ENCODE measurements at regions not wholly inside any gene's neighbourhood (a gene's known extent, or its start where the extent isn't known, plus 50 kb on each side); places are given as distances from the start of the nearest gene placed in this dataset.
"Not testable (repeated sequence)": the region's sequence is repeated elsewhere in the genome, so short reads cannot be mapped to it uniquely, and the experiment has no call there.

DNA sequence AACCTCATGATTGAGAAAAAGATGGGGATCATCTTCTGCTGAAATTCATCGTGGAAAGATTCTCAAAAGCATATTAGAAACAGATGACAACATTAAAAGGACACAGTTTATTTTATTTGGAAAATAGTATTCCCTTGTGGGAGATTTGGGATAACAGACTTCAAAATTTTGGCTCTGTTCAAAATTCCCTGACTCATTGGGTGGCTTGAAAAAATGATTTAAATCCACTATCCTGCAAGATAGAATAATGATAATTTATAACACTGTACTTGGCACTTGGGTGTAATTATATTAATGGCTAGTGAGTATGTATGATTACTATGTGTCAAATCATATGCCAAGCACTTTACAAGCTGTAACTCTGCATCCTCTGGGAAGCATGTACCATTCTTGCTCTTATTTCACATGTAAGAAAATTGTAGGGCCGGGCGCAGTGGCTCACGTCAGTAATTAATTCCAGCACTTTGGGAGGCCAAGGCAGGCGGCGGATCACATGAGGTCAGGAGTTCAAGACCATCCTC, 128.8 kb downstream of the LMNTD1 start:
- DNase-seq (ENCODE audit: low read depth in 2 of 2) = no peak

DNA sequence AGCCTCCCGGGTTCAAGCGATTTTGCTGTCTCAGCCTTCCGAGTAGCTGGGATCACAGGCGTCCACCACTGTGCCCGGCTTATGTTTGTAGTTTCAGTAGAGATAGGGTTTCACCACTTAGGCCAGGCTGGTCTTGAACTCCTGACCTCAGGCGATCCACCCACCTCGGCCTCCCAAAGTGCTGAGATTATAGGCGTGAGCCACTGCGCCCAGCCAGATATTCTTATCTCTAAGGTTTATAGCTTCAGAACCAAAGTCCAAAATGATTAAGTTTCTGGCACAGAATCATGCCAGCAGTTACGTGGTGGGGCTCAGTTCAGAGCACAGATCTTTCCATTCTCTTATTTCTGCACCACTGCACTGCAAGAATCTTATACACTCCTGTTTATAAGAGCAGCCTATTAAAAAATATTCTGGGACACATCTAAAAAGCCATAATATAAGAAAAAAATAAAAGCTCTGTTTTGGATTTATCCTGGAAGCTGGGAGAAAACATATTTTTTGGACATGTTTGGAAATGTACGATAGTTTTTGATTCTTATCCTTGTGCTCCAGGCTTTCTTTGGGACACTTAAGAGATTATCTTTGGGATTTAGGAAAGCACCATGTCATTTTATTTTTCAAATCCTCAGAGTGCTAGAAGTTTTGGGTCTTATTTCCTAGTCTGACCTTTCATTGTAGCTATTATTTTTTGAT, 129.6 kb downstream of the LMNTD1 start:
- no peak for DNase-seq (ENCODE audit: low read depth in 2 of 2)

DNA sequence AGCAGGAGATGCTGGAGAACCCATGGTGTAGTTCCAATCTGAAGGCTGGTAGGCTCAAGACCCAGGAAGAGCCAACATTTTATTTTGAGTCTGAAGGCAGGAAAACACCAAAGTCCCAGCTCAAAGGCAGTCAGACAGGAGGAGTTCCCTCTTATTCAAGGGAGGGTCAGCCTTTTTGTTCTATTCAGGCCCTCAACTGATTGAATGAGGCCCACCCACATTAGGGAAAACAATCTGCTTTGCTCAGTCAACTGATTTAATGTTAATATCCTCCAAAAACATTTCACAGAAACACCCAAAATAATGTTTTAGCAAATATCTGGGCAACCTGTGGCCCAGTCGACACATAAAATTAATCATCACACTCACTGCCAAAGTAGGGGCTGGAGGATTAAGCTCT, 130.8 kb downstream of the LMNTD1 start:
- no peak for DNase-seq (ENCODE audit: low read depth in 2 of 2)

DNA sequence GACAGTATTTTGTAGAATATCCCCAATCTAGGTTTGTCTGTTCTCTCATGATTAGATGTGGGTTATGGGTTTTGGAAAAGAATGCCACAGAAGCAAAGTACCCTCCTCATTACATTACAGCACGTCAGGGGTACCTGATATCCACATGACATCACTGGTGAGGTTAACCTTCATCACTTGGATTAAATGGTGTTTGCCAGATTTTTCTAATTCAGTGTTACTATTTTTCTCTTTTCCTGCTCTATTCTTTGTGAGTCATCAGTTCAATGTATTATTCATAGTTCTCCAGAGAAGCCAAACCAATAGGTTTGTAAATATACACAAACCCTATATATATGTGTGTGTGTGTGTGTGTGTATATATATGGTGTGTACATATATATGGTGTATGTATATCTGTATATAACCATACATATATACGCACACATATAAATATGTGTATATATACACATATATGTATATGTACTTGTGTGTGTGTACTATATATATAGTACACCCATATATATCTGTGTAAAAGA, 131.4 kb downstream of the LMNTD1 start:
- no peak for DNase-seq (ENCODE audit: low read depth in 2 of 2)

DNA sequence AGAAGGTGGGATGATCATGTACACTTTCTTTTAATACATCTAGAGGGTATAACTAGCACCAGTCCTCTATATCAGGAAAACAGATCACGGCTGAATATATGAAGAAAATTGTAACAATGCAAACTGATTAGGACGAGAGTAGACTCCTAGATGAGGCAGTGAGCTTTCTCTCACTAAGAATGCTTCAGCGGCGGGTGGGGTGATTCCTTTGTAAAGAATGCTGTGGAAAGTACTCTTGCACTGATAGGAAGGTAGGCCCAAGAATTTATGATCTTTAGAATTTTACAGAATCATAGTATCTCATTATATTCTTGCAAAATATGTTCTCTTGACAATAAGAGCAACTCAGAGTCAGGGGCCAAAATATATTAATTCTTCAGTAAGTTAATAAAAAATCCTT, 133.0 kb downstream of the LMNTD1 start:
- DNase-seq (ENCODE audit: low read depth in 2 of 2) = no peak

DNA sequence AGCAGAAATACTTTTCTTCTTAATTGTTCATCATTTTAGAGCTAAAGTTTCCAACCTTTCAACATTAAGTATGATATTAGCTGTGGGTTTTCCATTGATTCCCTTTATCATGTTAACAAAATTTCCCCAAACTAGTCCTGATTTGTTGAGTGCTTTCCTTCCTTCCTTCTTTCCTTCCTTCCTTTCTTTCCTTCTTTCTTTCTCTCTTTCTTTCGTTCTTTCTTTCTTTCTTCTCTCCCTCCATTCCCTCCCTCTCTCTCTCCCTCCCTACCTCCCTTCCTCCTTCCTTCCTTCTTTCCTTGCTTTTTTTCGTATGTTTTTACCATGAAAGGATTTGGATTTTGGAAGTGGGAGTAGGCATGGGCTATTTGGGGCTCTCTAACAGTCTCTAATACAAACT, 133.5 kb downstream of the LMNTD1 start:
- DNase-seq (ENCODE audit: low read depth in 2 of 2) = no peak

DNA sequence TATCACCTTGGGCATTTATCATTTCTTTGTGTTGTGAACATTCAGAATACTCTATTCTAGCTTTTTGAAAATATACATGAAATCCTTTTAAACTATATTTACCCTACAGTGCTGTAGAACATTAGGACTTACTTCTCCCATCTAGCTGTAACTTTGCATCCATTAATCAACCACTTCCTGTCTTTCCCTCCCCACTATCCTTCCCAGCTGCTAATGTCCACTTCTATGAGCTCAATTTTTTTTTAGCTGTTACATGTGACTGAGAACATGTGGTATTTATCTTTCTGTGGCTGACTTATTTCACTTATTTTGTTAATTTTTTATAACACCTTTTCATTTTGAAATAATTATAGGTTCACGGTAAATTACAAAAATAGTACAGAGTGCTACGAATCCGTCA, 136.0 kb downstream of the LMNTD1 start:
- no peak for DNase-seq (ENCODE audit: low read depth in 2 of 2)

DNA sequence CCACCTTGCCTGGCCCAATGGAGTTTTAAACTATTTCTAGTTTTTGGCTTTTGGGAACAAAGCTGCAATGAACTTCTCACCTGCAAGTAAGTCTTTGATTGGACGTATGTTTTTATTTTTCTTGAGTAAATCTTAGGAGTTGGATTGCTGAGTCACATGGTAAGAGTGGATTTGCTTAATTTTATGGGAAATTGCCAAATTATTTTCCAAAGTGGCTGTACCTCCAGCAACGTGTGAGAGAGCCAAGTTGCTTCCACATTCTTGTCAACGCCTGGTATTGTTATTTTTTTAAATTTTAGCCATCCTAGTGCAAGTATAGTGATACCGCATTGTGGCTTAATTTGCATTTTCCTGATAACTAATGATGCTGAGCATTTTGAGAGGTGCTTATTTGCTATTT, 136.6 kb downstream of the LMNTD1 start:
- no peak for DNase-seq (ENCODE audit: low read depth in 2 of 2)

DNA sequence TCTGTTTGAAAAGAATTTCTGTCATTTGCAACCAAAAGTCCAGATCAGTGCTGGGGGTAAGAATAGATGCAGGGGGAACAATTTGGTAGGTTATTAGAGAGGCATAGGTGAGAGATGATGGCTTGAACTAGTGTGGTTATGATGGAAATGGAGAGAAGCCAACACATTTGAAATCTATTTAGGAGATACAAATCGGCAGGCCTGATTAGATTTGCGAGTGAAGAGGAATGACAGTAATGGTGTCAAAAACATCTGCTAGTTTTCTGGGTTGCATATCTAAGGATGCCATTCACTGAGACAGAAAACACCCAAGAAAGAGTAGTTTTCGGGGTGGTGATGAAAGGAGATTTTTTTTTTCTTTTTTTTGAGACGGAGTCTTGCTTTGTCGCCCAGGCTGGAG, 138.1 kb downstream of the LMNTD1 start:
- no peak for DNase-seq (ENCODE audit: low read depth in 2 of 2)

DNA sequence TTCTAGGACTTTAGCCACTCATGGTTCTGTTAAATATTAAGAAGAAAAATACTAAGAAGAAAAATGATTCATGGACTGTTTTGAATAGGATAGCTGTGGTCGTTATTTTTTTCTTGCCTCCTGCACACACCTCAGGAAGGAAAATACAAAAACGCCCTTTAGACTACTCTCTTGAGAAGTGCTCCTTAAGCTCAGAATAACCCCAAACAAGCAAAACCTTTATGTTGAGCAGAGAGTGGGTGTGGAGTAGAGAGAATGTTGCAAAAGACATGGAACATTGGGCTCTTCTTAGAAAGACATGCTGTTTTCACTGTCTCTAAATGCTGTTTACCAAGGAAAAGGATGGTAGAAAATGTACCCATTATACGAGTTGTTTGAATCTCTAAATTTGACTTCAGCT, 140.3 kb downstream of the LMNTD1 start:
- DNase-seq (ENCODE audit: low read depth in 2 of 2) = no peak

DNA sequence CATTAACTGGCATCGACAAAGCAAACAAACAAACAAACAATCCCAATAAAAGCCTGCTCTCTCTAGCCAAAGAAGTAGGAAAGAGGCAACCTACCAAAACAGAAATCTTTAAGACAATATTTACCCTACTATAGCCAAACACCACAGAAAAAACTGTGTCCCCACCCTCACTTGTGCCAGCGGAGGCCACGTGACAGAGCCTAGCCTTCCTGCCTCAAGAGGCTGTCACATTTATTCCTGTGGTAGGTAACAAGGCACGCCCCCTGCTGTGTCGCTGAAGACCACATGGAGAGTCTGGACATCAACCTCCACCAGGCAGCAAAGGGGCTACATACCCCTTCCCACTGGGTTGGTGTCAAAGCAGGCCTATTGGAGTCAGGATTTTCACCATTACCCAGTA, 148.1 kb downstream of the LMNTD1 start:
- no peak for DNase-seq (ENCODE audit: low read depth in 2 of 2)

DNA sequence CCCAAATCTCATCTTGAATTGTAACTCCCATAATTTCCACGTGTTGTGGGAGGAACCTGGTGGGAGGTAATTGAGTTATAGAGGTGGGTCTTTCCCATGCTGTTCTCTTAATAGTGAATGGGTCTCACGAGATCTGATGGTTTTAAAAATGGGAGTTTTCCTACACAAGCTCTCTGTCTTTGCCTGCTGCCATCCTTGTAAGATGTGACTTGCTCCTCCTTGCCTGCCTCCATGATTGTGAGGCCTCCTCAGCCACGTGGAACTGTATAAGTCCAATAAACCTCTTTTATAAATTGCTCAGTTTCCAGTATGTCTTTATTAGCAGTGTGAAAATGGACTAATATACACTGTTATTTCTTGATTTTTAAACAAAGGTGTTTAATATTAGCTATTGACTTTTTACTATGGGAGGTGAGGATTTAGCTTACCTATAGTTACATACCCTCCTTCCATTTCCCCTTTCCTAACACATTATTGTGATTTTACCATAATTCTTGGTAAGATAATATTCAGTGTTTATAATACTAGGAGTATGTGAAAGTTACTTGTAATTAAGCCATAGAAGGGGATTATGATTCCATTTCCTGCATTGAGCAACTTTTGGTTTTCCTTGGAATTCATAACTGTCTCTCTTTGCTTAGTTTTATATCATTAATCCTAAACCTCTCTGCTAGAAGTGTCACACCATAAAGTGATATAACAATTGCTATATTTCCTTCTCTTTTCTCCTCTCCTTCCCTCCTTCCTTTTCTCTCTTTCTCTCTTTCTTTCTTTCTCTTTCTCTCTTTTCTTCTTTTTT, 151.0 kb upstream of the KRAS start:
- DNase-seq (ENCODE audit: low read depth in 2 of 2) = no peak

DNA sequence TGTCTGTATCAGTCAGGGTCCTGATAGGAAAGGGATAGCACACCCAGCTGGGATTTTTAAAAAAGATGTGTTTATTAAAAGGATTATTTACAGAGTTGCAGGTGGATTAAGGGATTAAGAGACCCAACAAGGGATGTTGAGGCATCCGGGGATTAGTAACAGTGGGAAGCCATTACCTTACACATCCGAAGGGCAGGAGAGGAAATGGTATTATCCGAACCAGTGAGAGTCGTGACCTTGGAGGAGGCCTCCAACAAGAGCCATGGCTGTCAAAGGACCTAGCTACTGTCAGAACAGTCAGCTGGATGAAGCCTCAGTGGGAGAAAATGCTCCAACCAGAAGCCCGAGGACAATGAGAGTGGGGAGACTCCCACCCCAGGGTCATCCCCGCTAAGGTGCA, 146.3 kb upstream of the KRAS start:
- DNase-seq (ENCODE audit: low read depth in 2 of 2) = no peak

DNA sequence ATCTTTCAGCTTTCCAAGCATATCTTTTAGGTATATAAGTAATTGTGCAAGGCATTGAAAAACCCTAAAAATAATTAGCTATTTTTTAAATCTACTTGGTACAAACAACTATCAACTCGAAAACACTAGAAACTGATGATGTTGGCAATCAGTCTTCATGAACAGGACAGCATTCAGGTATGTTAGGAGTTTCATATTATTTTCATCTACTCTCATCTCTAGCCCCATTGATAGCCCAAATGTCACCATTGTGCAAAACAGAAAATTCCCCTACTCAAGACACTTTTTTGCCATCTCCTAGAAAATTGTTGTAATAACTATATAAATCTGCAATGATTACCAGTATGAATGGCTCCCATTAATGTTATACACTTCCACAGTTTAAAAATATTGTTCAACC, 144.5 kb upstream of the KRAS start:
- no peak for DNase-seq (ENCODE audit: low read depth in 2 of 2)

DNA sequence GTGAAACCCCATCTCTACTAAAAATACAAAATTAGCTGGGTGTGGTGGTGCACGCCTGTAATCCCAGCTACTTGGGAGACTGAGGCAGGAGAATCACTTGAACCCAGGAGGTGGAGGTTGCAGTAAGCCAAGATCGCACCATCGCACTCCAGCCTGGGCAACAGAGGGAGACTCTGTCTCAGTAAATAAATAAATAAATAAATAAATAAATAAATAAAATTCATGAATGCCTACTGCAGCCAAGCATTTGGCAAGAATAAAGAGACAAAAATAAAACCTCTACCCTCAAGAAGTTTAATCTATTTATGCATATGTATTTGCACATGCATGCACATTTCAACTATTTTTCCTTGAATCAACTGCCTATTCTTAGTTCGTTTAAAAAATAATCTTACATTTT, 144.0 kb upstream of the KRAS start:
- DNase-seq (ENCODE audit: low read depth in 2 of 2) = not testable (repeated sequence)

DNA sequence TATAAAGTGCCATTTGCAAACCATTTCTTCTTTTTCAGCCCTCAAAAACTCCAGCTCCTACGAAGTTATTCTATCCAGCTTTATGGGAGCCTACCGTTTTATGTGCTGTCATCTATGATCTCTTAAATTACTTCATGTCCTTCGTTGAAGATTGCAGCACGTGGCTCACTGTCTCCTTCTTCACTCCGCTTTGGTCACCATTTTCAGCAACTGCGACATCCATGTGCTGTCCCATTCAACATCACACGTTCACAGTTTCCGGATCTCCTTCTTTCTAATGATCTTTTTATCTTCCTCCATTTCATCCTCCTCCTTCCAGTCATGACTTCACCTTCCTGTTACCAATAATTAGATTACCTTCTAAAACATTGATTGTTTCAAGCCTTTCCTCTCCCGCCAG, 143.3 kb upstream of the KRAS start:
- DNase-seq (ENCODE audit: low read depth in 2 of 2) = no peak

DNA sequence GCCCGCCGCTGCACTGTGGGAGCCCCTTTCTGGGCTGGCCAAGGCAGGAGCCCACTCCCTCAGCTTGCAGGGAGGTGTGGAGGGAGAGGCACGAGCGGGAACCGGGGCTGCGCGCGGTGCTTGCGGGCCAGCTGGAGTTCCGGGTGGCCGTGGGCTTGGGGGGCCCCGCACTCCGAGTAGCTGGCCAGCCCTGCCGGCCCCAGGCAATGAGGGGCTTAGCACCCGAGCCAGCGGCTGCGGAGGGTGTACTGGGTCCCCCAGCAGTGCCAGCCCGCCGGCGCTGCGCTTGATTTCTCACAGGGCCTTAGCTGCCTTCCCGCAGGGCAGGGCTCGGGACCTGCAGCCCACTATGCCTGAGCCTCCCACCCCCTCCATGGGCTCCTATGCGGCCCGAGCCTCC, 140.6 kb upstream of the KRAS start:
- not testable (repeated sequence) for DNase-seq (ENCODE audit: low read depth in 2 of 2)

DNA sequence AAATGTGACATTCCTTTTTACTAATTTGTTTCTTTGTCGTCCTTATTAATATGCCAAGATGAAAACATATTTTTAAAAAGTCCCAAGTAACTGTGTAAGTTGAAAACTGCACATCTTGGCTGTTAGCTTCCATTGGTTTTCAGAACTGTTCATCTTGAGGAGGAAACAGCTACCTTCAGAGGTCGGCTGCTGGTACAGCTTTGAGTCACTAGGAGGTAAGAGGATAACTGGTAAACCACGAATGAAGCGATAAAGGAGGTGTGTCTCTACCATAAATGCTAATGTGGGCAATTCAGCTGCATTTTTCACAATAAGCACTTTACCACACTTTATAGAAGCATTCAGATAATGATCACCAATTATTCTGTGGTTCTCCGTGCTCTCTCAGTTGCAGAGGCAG, 137.5 kb upstream of the KRAS start:
- peak; percentile 32 to 43 for DNase-seq (ENCODE audit: low read depth in 2 of 2)

DNA sequence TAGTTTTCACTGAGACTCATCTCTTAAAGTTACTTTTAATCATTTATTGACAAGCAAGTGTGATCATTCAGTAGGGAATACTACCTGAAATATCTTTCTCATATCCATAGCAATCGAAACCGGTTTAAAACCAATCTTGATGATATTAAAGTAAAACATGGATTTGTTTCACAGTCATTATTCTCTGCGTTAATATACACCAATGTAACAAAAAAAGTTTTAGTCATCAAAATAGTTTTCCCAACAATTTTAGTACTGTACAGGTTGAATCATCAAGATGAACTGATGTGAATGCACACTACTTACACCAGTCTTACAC, 137.0 kb upstream of the KRAS start:
- DNase-seq (ENCODE audit: low read depth in 2 of 2) = no peak

DNA sequence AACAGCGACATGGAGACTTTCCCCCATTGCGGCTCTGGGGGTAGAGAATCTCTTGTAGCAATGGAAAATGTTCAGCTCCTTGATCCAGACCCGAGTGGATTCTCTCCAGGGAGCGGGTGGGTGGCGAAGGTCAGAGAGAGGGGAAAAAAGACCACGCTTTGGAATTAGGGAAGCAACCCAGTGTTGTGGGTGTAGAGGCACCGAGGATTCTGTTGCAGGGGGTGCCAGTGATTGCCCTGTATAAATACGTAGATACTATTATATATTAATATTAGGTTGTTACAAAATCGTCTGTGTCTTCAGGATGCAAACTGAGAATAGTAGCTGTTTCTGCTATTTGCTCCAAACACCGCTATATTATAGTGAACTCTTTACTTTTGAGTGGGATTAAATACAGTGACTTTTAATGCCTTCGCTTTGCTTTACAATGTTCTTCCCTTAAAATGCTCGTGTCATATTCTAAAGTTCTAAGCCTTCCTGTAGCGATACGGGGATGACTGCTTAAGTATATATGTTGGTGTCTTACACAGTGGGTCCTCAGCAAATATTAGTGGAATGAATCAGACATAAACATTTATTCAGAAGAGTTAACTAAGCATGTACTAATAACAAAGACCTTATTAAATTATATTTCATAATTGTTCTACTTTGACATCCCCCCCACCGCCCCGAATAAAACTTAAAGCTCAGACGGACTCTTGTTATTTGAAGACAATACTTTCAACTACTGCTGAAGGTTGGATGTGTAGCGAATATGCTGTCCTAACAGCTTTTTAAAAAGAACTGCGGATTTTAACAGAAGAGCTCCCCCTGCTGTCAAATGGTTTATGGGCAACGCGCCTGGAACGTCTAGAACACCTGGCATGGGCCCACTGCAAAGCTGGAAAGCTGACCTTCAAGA, 136.4 kb upstream of the KRAS start:
- DNase-seq (ENCODE audit: low read depth in 2 of 2) = peak; percentile 50 to 58

DNA sequence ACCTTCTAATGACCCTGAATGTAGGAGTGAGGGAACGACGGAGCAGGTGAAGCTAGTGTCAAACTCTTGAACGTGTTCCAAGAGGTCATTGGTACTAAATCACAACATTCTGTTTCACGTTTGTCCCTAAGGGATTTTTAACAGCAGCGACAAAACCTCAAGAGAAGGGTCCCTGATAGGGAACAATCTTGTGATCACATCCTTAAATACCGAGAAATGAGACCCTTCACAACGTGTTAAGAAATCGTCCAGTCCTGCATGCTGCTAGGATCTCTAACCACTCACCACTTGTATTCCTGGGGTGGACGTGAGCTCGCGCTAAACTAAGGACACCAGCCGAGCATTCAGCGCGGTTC, 134.1 kb upstream of the KRAS start:
- DNase-seq (ENCODE audit: low read depth in 2 of 2) = no peak
